ENCODE measurements at regions not wholly inside any gene's neighbourhood (a gene's known extent, or its start where the extent isn't known, plus 50 kb on each side); places are given as distances from the start of the nearest gene placed in this dataset.
A peak's percentile ranks its signal among the peaks of the same experiment; 100 is the strongest.

GRCh38 chr10:131641231-131641630, 259.6 kb upstream of the PPP2R2D start (continued):
- TF ChIP-seq ARNT2 (CRISPR knock-in tag; IDR thresholded peaks at IDR 0.05; ENCODE audit: low read depth) (no peak), TSC22D2 (CRISPR knock-in tag; IDR thresholded peaks at IDR 0.05; ENCODE audit: borderline replicate concordance) (no peak), HMG20A (CRISPR knock-in tag; IDR thresholded peaks at IDR 0.05; ENCODE audit: borderline replicate concordance) (no peak), ZNF3 (CRISPR knock-in tag; IDR thresholded peaks at IDR 0.05) (no peak), ZKSCAN1 (IDR thresholded peaks at IDR 0.05; ENCODE audit: low read length) (no peak), THRA (CRISPR knock-in tag; IDR thresholded peaks at IDR 0.05; ENCODE audit: borderline replicate concordance) (peak; percentile 44; the same call in 1 of the 2 replicates), FOXA1 (IDR thresholded peaks at IDR 0.05) (no peak), FOXA1 (CRISPR knock-in tag; IDR thresholded peaks at IDR 0.05) (peak; percentile 75), RFX1 (IDR thresholded peaks at IDR 0.05) (no peak), SALL1 (CRISPR knock-in tag; IDR thresholded peaks at IDR 0.05) (0 out of 2 replicates have a peak, but pooled peaks have one; percentile 46), MIER3 (CRISPR knock-in tag; IDR thresholded peaks at IDR 0.05; ENCODE audit: borderline replicate concordance) (no peak), ZNF260 (CRISPR knock-in tag; IDR thresholded peaks at IDR 0.05; ENCODE audit: borderline replicate concordance, low read depth) (no peak), HDAC2 (CRISPR knock-in tag; IDR thresholded peaks at IDR 0.05) (no peak), MTA3 (CRISPR knock-in tag; IDR thresholded peaks at IDR 0.05) (no peak), ZKSCAN5 (CRISPR knock-in tag; IDR thresholded peaks at IDR 0.05) (no peak), ZNF335 (CRISPR knock-in tag; IDR thresholded peaks at IDR 0.05) (no peak), ZNF772 (CRISPR knock-in tag; IDR thresholded peaks at IDR 0.05) (no peak), PHF5A (CRISPR knock-in tag; IDR thresholded peaks at IDR 0.05; ENCODE audit: low read depth, unreplicated experiment) (no peak), KLF6 (CRISPR knock-in tag; IDR thresholded peaks at IDR 0.05) (no peak), MAZ (IDR thresholded peaks at IDR 0.05; ENCODE audit: borderline replicate concordance, low read depth, low read length) (no peak), MAZ (CRISPR knock-in tag; IDR thresholded peaks at IDR 0.05; ENCODE audit: low read depth) (no peak), AHR (CRISPR knock-in tag; IDR thresholded peaks at IDR 0.05) (no peak), ATF7-NPFF (CRISPR knock-in tag; IDR thresholded peaks at IDR 0.05; ENCODE audit: low read depth) (no peak), ZNF18 (CRISPR knock-in tag; IDR thresholded peaks at IDR 0.05; ENCODE audit: insufficient replicate concordance) (no peak), ZMAT5 (CRISPR knock-in tag; IDR thresholded peaks at IDR 0.05; ENCODE audit: borderline replicate concordance, low read depth) (no peak), MAFF (IDR thresholded peaks at IDR 0.05; ENCODE audit: low read depth, low read length) (no peak; the same call in 1 of the 2 replicates), GABPB1 (CRISPR knock-in tag; IDR thresholded peaks at IDR 0.05) (peak; percentile 26; the same call in 1 of the 2 replicates), FIP1L1 (IDR thresholded peaks at IDR 0.05; ENCODE audit: borderline replicate concordance, insufficient read depth, low read depth, low read length) (no peak), PRMT3 (CRISPR knock-in tag; IDR thresholded peaks at IDR 0.05; ENCODE audit: borderline replicate concordance, low read depth) (no peak), ZNF121 (CRISPR knock-in tag; IDR thresholded peaks at IDR 0.05) (no peak), CBX1 (IDR thresholded peaks at IDR 0.05; ENCODE audit: low read depth) (no peak)
